ENCODE measurements at regions not wholly inside any gene's neighbourhood (a gene's known extent, or its start where the extent isn't known, plus 50 kb on each side); places are given as distances from the start of the nearest gene placed in this dataset.

DNA sequence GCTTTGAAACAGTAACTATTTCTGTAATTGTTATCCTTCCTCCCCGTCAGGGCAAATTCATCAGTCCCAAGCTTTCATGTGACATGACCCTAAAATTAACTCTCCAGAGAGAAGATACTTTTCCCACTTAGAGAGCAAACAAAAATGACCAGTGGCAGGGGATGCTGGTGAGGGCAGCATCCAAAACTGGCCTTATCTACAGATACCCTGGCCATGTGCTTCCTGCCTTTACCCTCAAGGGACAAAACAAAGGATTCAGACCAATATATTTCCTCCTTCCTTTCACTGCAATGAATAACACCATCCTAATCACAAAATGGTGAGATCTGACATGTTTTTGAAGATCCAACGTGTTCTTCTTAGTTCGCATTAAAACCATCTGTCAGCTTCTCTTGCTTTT, 267.2 kb downstream of the MAN2A1 start:
- Mint-ChIP-seq H3K27ac (no peak overlapping the region), H3K36me3 (ENCODE audit: low read depth) (no peaks in the 10 kb centered on the region), H3K4me3 (no peak overlapping the region), H3K9me3 (no peaks in the 10 kb centered on the region), H3K4me1 (ENCODE audit: low read depth) (peaks cover 4% of the 10 kb centered on the region), H3K27me3 (ENCODE audit: low read depth) (no peaks in the 10 kb centered on the region)

DNA sequence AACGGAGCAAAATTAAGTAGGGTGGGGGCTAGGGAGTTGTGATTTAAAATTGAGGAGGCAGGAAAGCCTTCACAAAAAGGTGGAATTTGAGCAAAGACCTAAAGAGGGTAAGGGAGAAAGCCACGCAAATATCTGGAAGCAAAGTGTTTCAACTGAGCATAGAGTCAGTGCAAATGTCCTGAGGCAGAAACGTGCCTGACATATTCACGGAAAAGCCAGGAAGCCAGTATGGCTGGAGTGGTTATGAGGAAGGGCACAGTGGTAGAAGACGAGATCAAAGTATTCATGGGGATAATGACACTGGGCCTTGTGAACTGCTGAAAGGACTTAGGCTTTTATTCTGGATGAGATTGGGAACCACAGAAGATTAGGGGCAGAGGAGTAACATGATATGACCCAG, 268.4 kb downstream of the MAN2A1 start:
- Mint-ChIP-seq H3K4me1 (ENCODE audit: low read depth) (peaks cover 10% of the 10 kb centered on the region), H3K27me3 (ENCODE audit: low read depth) (no peaks in the 10 kb centered on the region), H3K36me3 (ENCODE audit: low read depth) (no peaks in the 10 kb centered on the region), H3K27ac (no peak overlapping the region), H3K4me3 (no peak overlapping the region), H3K9me3 (no peaks in the 10 kb centered on the region)

DNA sequence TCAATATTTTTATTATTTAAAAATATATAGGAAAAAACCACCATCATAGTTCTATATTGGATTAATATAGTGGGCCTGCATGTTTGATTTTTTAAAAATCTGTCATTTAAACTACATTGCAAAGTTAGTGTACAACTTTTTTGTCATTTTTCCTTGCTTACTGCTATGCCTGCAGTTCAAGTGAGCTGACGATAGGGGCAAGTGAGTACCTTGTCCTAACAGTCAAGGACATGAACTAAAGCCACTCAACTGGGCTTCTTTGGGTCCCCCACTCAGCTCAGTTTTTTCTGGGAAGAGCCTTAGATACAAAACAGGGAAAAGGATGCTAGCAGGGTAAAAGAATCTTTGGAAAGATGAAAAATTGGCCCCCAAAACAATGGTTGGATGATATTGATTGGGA, 269.9 kb downstream of the MAN2A1 start:
- Mint-ChIP-seq H3K27ac (no peak overlapping the region), H3K9me3 (no peaks in the 10 kb centered on the region), H3K4me1 (ENCODE audit: low read depth) (peaks cover 13% of the 10 kb centered on the region), H3K27me3 (ENCODE audit: low read depth) (no peaks in the 10 kb centered on the region), H3K4me3 (no peak overlapping the region), H3K36me3 (ENCODE audit: low read depth) (no peaks in the 10 kb centered on the region)

DNA sequence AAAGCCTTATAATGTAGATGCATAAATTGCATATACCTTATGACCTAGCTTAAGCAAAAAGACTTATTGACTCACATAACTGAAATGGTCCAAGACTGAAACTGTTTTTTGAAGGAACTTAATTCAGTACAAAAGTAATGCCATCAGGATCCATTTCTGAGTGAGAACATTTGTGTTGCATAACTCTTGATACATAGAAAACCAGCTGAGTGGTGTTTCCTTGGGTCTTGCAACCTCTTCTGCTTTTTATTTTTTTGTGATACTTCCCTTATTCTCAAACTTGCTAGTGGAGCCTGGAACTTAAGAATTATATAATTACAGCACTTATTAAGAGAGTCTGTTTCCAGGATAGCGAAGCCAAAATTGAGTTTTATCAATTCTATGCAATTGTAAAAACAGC, 272.0 kb downstream of the MAN2A1 start:
- H3K4me3 Mint-ChIP-seq: no peak overlapping the region
- no peaks in the 10 kb centered on the region for H3K36me3 Mint-ChIP-seq (ENCODE audit: low read depth)
- H3K27me3 Mint-ChIP-seq (ENCODE audit: low read depth): no peaks in the 10 kb centered on the region
- no peaks in the 10 kb centered on the region for H3K9me3 Mint-ChIP-seq
- H3K4me1 Mint-ChIP-seq (ENCODE audit: low read depth): peaks cover 13% of the 10 kb centered on the region
- no peak overlapping the region for H3K27ac Mint-ChIP-seq

DNA sequence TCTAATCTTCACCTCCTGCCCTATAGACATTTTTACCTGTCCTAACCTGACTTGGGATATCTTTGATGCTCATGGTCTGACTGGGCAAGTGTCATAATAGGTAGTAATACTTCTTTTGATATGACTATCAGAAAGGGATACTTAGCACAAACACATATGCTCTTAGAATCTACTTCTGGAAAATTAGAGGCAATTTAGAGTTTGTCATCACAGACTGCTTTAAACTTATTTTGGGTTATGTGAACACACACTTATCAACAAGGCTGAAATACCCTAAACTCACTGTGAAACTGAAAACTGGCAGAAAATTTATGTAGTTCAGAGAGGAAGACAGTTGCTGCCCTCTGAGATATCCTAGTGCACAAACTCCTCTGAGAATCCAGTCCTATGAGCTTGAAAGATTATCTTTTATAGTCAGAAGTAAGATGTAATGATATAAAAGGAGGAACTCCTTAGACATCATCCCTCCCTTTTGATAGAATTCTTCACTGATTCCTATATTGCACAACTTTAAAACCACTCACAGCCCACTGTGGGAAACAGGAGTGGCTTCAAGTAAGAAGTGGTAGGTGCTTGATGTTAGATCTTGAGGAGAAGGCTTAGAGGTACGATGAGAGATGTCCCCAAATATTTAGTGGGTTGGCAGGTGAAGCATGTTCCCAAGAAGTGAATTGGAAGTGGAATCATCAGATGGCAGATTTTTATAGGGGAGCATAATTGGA, 273.3 kb downstream of the MAN2A1 start:
- H3K4me1 Mint-ChIP-seq (ENCODE audit: low read depth): peaks cover 13% of the 10 kb centered on the region
- H3K9me3 Mint-ChIP-seq: peaks cover 5% of the 10 kb centered on the region
- no peaks in the 10 kb centered on the region for H3K27me3 Mint-ChIP-seq (ENCODE audit: low read depth)
- no peak overlapping the region for H3K4me3 Mint-ChIP-seq
- H3K36me3 Mint-ChIP-seq (ENCODE audit: low read depth): peaks cover 4% of the 10 kb centered on the region
- no peak overlapping the region for H3K27ac Mint-ChIP-seq

DNA sequence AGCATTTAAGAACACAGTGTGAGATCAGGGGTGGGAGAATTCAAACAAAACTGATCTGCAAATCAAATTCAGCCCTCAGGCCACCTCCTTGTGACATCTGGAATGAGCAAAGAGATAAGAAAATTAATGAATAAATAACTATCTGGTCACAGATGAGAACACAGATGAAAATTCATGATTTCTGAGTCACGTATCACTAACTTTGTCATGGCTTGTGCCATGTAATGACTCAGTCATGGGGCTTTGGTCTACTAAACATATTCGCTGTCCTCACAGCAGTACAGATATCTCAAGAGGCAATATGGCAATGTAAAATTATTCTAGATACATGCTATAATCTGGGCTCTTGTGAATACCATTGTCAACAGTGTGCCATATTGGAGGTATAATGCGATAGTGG, 274.4 kb downstream of the MAN2A1 start:
- H3K9me3 Mint-ChIP-seq: peaks cover 5% of the 10 kb centered on the region
- no peak overlapping the region for H3K4me3 Mint-ChIP-seq
- H3K27me3 Mint-ChIP-seq (ENCODE audit: low read depth): no peaks in the 10 kb centered on the region
- no peak overlapping the region for H3K27ac Mint-ChIP-seq
- peaks cover 8% of the 10 kb centered on the region for H3K4me1 Mint-ChIP-seq (ENCODE audit: low read depth)
- H3K36me3 Mint-ChIP-seq (ENCODE audit: low read depth): peaks cover 4% of the 10 kb centered on the region

DNA sequence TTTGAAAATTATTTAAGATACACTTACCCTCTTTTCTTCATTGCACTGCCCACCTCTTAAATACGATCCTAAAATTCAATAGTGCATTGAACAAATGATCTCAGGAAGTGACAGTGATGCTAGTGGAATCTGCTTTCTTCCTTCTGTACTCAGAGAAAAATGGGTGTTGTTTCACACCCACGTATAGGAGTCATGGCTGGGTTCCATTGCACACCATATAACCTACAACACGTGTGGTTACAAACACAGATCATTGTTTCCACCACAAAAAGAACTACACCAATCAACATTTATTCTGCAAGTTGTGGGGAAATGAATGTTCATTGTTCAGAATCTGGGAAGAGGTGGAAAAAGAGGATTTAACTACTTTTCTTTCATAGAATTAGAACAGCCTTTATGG, 275.9 kb downstream of the MAN2A1 start:
- H3K4me3 Mint-ChIP-seq: no peak overlapping the region
- H3K36me3 Mint-ChIP-seq (ENCODE audit: low read depth): peaks cover 4% of the 10 kb centered on the region
- peaks cover 8% of the 10 kb centered on the region for H3K4me1 Mint-ChIP-seq (ENCODE audit: low read depth)
- peaks cover 5% of the 10 kb centered on the region for H3K9me3 Mint-ChIP-seq
- H3K27me3 Mint-ChIP-seq (ENCODE audit: low read depth): no peaks in the 10 kb centered on the region
- no peak overlapping the region for H3K27ac Mint-ChIP-seq

DNA sequence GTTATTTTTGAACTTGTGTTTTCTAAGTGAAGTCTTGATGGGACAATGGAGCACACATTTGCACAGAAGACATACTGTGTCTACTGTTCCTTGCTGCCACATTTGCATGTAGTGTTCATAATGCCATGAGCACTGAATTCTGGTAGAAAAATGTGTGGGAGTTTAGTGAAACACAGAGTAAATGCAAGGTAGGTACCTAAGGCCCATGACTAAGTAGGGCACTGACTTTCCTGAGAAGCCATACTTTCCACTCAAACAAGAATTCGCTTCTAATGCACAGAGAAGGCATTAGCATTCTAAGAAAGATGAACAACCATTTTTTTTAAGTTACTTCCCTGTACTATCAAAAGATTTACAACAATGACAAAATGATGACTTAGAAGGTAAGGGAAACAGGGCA, 282.2 kb downstream of the MAN2A1 start:
- Mint-ChIP-seq H3K27me3 (ENCODE audit: low read depth) (no peaks in the 10 kb centered on the region), H3K4me1 (ENCODE audit: low read depth) (peaks cover 4% of the 10 kb centered on the region)

DNA sequence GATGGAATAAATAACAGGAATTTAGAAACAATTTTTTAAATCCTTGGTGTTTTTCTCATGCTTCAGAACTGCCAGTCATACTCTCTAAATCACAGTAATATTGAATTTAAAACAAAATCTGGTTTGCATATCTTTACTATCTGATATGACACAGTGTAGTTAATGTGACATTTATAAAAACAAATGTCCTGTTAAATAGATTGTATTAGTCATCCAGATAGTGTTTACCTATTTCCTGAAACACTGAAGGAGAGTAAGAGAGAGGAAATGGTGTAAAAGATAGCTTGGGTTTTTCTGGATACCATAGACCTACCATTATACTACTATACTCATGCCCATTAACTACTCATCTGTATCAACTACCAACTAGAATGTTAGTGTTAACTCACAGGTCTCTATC, 292.3 kb downstream of the MAN2A1 start:
- H3K27me3 Mint-ChIP-seq (ENCODE audit: low read depth): no peaks in the 10 kb centered on the region
- H3K4me3 Mint-ChIP-seq: no peak overlapping the region
- H3K4me1 Mint-ChIP-seq (ENCODE audit: low read depth): no peaks in the 10 kb centered on the region
- H3K27ac Mint-ChIP-seq: no peak overlapping the region
- peaks cover 5% of the 10 kb centered on the region for H3K9me3 Mint-ChIP-seq
- H3K36me3 Mint-ChIP-seq (ENCODE audit: low read depth): no peaks in the 10 kb centered on the region

More for the DNA sequence above, 282.2 kb downstream of the MAN2A1 start:
- no peak overlapping the region for H3K4me3 Mint-ChIP-seq
- H3K9me3 Mint-ChIP-seq: peaks cover 5% of the 10 kb centered on the region
- H3K36me3 Mint-ChIP-seq (ENCODE audit: low read depth): peaks cover 4% of the 10 kb centered on the region
- H3K27ac Mint-ChIP-seq: no peak overlapping the region

DNA sequence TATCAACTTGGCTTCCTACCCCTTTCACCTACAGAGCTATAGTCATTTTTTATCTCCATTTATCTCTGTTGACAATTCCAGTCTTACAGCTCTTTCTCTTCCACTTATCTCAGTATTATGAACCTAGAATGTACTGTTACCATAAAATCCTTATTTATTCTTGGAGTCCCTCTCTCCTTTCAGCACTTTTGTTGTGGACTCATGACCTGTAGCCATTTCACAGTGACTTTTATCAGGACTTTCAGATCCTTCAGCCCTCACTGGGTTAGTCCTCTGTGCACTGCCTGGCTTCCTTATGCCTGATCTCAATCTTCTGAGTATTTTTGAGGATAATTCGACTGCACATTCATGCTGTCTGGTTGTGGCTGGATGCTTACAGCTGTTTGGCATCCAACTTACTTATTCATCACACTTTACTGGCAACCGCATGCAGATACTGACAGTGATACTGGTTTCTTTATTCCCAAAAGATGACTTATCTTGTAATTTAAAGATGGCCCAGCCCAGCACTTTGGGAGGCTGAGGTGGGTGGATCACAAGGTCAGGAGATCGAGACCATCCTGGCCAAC, 293.3 kb downstream of the MAN2A1 start:
- Mint-ChIP-seq H3K27ac (no peak overlapping the region), H3K4me1 (ENCODE audit: low read depth) (no peaks in the 10 kb centered on the region), H3K36me3 (ENCODE audit: low read depth) (no peaks in the 10 kb centered on the region), H3K9me3 (peaks cover 5% of the 10 kb centered on the region), H3K27me3 (ENCODE audit: low read depth) (no peaks in the 10 kb centered on the region), H3K4me3 (no peak overlapping the region)

DNA sequence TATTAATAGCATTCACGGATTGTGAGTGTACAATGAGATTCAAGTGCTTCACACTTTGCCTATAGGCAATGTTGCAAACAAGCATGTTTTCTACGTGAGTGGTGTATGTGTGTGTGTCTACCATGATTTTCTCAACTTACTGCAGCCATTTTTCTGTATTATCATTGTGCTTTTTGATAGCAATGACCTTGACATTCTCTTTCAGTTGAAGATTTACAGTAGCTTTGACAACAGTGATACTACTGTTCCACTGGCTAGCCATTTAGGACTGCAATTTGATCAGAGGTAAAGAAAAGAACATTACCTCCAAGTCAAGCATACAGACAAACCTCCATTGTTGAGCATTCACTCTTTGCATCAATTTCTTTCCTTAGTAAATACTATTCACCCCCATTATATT, 297.0 kb downstream of the MAN2A1 start:
- no peak overlapping the region for H3K4me3 Mint-ChIP-seq
- H3K27me3 Mint-ChIP-seq (ENCODE audit: low read depth): no peaks in the 10 kb centered on the region
- no peaks in the 10 kb centered on the region for H3K36me3 Mint-ChIP-seq (ENCODE audit: low read depth)
- no peaks in the 10 kb centered on the region for H3K4me1 Mint-ChIP-seq (ENCODE audit: low read depth)
- H3K27ac Mint-ChIP-seq: no peak overlapping the region
- H3K9me3 Mint-ChIP-seq: peaks cover 5% of the 10 kb centered on the region

DNA sequence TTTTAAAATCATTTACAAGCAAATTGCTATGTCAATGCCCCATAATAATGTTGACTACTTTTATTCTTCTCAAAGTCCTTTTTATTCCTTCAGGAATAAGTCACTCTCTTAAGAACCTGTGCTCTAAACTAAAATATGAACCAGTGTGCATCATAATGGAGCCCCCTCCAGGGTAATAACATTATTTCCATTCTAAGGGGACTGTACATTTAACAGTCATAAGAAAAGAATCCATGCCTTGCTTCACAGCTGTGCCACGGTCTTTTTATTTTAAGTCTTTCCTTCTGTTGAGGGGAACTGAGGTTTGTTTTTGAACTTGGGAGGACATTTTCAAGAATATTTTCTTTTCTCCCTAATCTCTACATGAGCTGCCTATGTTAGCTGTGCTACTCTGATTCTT, 297.6 kb downstream of the MAN2A1 start:
- H3K9me3 Mint-ChIP-seq: peaks cover 5% of the 10 kb centered on the region
- no peaks in the 10 kb centered on the region for H3K27me3 Mint-ChIP-seq (ENCODE audit: low read depth)
- no peaks in the 10 kb centered on the region for H3K36me3 Mint-ChIP-seq (ENCODE audit: low read depth)
- H3K4me1 Mint-ChIP-seq (ENCODE audit: low read depth): no peaks in the 10 kb centered on the region
- H3K4me3 Mint-ChIP-seq: no peak overlapping the region
- H3K27ac Mint-ChIP-seq: no peak overlapping the region

DNA sequence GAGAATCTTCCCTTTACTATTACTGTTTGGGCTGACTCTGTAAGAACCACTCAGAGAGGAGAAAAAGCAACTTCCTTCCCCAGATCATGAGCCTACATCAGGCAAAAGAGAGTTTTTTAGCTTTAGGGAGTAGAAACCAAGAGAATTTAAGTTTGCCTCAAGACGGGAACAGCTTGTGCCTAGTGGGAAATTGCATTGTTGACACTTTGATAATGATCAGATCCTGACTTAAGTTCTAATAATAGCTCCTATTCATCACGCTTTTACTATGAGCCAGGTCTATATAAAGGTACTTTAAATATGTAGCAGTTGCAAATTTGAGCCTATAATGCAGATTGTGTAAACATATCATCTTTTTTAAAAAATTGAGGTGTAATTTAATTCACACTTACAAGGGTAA, 298.2 kb downstream of the MAN2A1 start:
- Mint-ChIP-seq H3K4me1 (ENCODE audit: low read depth) (no peaks in the 10 kb centered on the region), H3K36me3 (ENCODE audit: low read depth) (no peaks in the 10 kb centered on the region), H3K9me3 (peaks cover 5% of the 10 kb centered on the region), H3K4me3 (no peak overlapping the region), H3K27me3 (ENCODE audit: low read depth) (no peaks in the 10 kb centered on the region), H3K27ac (no peak overlapping the region)

DNA sequence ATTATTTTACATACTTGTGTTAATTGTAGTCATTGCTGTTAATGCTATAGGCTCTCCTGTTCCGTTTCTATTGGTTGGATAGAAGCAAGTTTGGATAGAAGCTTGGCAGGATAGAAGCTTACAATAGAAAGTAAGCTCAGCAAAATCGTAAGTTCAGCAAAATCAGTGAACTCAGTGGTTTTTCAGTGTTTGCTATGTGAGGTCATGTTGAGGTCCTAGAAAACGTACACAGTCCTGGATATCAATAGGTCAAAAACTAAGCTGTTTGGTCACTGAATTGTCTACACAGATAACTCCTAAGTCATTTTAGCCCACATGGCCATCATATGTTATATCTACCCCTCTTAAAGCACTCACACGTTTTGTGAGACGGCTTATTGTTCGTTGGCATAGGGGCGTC, 299.4 kb downstream of the MAN2A1 start:
- no peaks in the 10 kb centered on the region for H3K36me3 Mint-ChIP-seq (ENCODE audit: low read depth)
- H3K27me3 Mint-ChIP-seq (ENCODE audit: low read depth): no peaks in the 10 kb centered on the region
- H3K4me1 Mint-ChIP-seq (ENCODE audit: low read depth): no peaks in the 10 kb centered on the region
- H3K27ac Mint-ChIP-seq: no peak overlapping the region
- peaks cover 5% of the 10 kb centered on the region for H3K9me3 Mint-ChIP-seq
- H3K4me3 Mint-ChIP-seq: no peak overlapping the region

DNA sequence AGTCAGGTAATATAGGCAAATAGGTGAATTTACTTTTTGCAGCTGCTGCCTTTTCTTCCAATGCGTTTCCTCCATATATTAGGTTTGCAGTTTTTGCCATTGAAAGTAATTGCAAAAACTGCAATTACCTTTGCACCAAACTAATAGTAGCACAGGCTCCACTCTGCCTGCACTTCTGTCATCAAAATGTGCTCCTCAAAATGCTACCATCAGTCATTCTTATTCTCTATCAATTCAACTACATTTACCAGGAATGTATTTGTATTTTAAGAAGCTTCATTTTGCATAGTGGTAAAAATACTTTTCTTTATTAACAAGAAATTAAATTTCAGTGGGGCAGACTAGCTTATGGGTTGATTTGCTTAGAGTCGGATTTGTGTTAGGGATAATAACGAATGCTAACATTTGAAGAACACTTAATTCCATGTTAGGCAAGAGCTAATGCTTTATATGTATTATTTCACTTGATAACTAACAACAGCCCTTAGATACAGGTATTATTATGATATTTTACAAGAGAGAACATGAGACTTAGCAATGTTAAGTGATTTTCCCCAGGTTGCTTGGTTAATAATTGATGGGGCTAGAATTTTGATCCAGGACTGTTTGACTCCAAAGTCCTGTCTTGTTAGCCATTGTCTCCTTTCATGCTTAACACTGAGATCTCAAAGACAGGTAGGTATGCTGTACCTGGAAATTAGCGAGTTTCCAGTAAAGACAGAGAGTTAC, 300.4 kb downstream of the MAN2A1 start:
- H3K9me3 Mint-ChIP-seq: peaks cover 2% of the 10 kb centered on the region
- H3K27ac Mint-ChIP-seq: no peak overlapping the region
- H3K27me3 Mint-ChIP-seq (ENCODE audit: low read depth): no peaks in the 10 kb centered on the region
- no peaks in the 10 kb centered on the region for H3K36me3 Mint-ChIP-seq (ENCODE audit: low read depth)
- no peak overlapping the region for H3K4me3 Mint-ChIP-seq
- no peaks in the 10 kb centered on the region for H3K4me1 Mint-ChIP-seq (ENCODE audit: low read depth)

Data from T-helper 1 cell treated with Interleukin-12 subunit alpha and Interleukin-12 subunit beta and Interleukin-4 antibody, amounts not matched to agents 30 μg/mL and 1 μg/mL, for 36 hours (primary cell).